ENCODE measurements at regions not wholly inside any gene's neighbourhood (a gene's known extent, or its start where the extent isn't known, plus 50 kb on each side); places are given as distances from the start of the nearest gene placed in this dataset.

- no peak for DNase-seq (ENCODE audit: extremely low read depth in 1 of 11, low read depth in 9 of 11, low spot score in 4 of 11)
Measured at GRCh38 chr3:77835921-77836320, 796.0 kb downstream of the ROBO2 start.

- DNase-seq (ENCODE audit: extremely low read depth in 1 of 11, low read depth in 9 of 11, low spot score in 4 of 11): no peak
Measured at GRCh38 chr3:77837456-77838025, 797.6 kb downstream of the ROBO2 start.

GRCh38 chr3:77859156-77859555 lies 819.3 kb downstream of the ROBO2 start:
- DNase-seq (ENCODE audit: extremely low read depth in 1 of 11, low read depth in 9 of 11, low spot score in 4 of 11): no peak

GRCh38 chr3:77868725-77869124 lies 828.8 kb downstream of the ROBO2 start:
- no peak for DNase-seq (ENCODE audit: extremely low read depth in 1 of 11, low read depth in 9 of 11, low spot score in 4 of 11)

- DNase-seq (ENCODE audit: extremely low read depth in 1 of 11, low read depth in 9 of 11, low spot score in 4 of 11): no peak
Measured at GRCh38 chr3:77869423-77869822, 829.5 kb downstream of the ROBO2 start.

- DNase-seq (ENCODE audit: extremely low read depth in 1 of 11, low read depth in 9 of 11, low spot score in 4 of 11): no peak
Measured at GRCh38 chr3:77871436-77871835, 831.5 kb downstream of the ROBO2 start.

GRCh38 chr3:77873598-77873997 lies 833.7 kb downstream of the ROBO2 start:
- DNase-seq (ENCODE audit: extremely low read depth in 1 of 11, low read depth in 9 of 11, low spot score in 4 of 11): no peak

GRCh38 chr3:77885381-77885780 lies 845.5 kb downstream of the ROBO2 start:
- no peak for DNase-seq (ENCODE audit: extremely low read depth in 1 of 11, low read depth in 9 of 11, low spot score in 4 of 11)

- DNase-seq (ENCODE audit: extremely low read depth in 1 of 11, low read depth in 9 of 11, low spot score in 4 of 11): no peak
Measured at GRCh38 chr3:77887611-77888010, 847.7 kb downstream of the ROBO2 start.

- no peak for DNase-seq (ENCODE audit: extremely low read depth in 1 of 11, low read depth in 9 of 11, low spot score in 4 of 11)
Measured at GRCh38 chr3:77889616-77890015, 849.7 kb downstream of the ROBO2 start.

GRCh38 chr3:77898621-77899020 lies 858.7 kb downstream of the ROBO2 start:
- DNase-seq (ENCODE audit: extremely low read depth in 1 of 11, low read depth in 9 of 11, low spot score in 4 of 11): no peak

- no peak for DNase-seq (ENCODE audit: extremely low read depth in 1 of 11, low read depth in 9 of 11, low spot score in 4 of 11)
Measured at GRCh38 chr3:77902675-77903074, 862.8 kb downstream of the ROBO2 start.

- DNase-seq (ENCODE audit: extremely low read depth in 1 of 11, low read depth in 9 of 11, low spot score in 4 of 11): no peak
Measured at GRCh38 chr3:77906102-77906709, 866.3 kb downstream of the ROBO2 start.

- DNase-seq (ENCODE audit: extremely low read depth in 1 of 11, low read depth in 9 of 11, low spot score in 4 of 11): no peak
Measured at GRCh38 chr3:77913524-77914174, 873.8 kb downstream of the ROBO2 start.

GRCh38 chr3:77915336-77915735 lies 875.4 kb downstream of the ROBO2 start:
- DNase-seq (ENCODE audit: extremely low read depth in 1 of 11, low read depth in 9 of 11, low spot score in 4 of 11): peak in 2 of 11 donors; percentile 5 to 40

GRCh38 chr3:77917225-77917624 lies 877.3 kb downstream of the ROBO2 start:
- DNase-seq (ENCODE audit: extremely low read depth in 1 of 11, low read depth in 9 of 11, low spot score in 4 of 11): no peak

- no peak for DNase-seq (ENCODE audit: extremely low read depth in 1 of 11, low read depth in 9 of 11, low spot score in 4 of 11)
Measured at GRCh38 chr3:77919244-77919643, 879.3 kb downstream of the ROBO2 start.

GRCh38 chr3:77931255-77932009 lies 891.5 kb downstream of the ROBO2 start:
- peak; percentile 60 to 90 (median 78) for DNase-seq (ENCODE audit: extremely low read depth in 1 of 11, low read depth in 9 of 11, low spot score in 4 of 11)

GRCh38 chr3:77932926-77933325 lies 893.0 kb downstream of the ROBO2 start:
- no peak for DNase-seq (ENCODE audit: extremely low read depth in 1 of 11, low read depth in 9 of 11, low spot score in 4 of 11)

GRCh38 chr3:77933926-77934325 lies 894.0 kb downstream of the ROBO2 start:
- DNase-seq (ENCODE audit: extremely low read depth in 1 of 11, low read depth in 9 of 11, low spot score in 4 of 11): no peak
